ENCODE measurements at regions not wholly inside any gene's neighbourhood (a gene's known extent, or its start where the extent isn't known, plus 50 kb on each side); places are given as distances from the start of the nearest gene placed in this dataset.
"Not testable (repeated sequence)": the region's sequence is repeated elsewhere in the genome, so short reads cannot be mapped to it uniquely, and the experiment has no call there.

DNA sequence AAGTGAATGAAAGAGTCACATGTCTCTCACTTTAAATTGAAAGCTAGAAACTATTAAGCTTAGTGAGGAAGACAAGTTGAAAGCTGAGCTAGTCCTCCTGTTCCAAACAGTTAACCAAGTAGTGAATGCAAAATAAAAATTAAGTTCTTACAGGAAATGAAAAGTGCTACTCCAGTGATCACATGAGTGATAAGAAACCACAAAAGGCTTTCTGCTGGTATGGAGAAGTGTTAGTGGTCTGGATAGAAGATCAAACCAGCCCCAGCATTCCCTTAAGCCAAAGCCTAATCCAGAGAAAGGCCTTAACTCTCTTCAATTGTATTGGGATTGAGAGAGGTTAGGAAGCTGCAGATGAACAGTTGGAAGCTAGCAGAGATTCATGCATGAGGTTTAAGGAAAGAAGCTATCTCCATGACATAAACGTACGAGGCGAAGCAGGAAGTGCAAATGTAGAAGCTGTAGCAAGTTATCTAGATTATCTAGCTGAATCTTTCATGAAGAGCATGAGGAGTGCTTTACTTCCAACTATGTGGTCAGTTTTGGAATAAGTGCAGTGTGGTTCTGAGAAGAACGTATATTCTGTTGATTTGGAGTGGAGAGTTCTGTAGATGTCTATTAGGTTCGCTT, 261.6 kb downstream of the MDFIC start:
- DNase-seq: no peak

DNA sequence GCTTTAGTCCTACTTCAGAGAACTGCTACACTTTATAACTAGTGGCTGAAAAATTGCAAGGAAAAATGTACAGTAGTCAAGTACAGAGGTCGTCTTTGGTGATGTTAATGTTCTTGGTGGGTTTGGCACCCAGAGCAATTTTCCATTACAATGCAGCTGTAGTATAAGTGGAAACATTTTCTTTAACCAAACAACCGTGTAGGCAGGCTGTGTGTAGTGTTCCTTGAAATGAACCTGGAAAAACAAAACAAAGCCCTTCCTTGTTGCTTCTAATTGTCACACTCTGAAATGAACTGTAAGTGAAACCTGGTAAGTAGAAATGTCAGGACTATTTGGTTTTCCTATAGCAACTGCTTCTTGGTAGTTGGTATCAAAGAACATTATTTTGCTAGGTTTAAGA, 256.9 kb downstream of the MDFIC start:
- DNase-seq: peak; percentile 14

DNA sequence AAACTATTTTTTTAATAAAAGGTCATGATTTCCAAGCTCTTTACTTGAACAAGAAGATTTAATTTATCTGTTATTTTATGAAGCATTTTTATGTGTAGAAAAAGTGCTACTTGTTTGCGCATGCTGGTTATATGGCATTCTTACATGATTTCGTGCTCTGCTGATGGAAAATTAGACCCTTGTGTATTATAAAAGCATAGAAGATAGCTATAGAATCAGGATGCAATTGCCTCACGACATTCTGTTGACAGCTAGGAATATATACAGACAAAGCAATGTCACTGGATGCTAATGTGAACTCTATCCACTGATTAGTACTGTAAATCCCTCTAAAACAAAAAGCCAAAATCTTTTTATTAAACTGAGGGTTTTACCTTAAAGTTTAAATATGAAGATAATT, 255.9 kb downstream of the MDFIC start:
- no peak for DNase-seq

DNA sequence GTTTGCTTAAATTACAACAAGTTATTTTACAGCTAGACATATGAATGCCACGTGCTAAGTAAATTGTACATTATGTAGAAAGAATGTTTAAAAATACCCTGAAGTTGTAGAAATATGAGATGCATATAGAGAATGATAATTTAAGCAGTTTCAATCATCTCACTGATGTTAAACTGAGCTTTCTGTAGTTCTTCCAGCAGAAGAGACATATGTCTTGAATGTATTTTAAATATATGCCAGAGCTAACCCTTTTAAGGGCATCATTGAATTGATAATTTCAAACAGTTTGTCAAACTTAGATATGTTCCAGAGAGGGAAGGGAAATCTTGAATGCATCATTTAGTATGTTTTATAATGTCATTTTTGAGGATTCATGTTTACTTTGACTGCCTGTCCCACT, 255.2 kb downstream of the MDFIC start:
- DNase-seq: no peak

DNA sequence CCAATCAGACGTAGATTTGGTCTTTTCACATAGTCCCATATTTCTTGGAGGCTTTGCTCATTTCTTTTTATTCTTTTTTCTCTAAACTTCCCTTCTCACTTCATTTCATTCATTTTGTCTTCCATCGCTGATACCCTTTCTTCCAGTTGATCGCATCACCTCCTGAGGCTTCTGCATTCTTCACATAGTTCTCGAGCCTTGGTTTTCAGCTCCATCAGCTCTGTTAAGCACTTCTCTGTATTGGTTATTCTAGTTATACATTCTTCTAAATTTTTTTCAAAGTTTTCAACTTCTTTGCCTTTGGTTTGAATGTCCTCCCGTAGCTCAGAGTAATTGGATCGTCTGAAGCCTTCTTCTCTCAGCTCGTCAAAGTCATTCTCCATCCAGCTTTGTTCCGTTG, 250.5 kb downstream of the MDFIC start:
- not testable (repeated sequence) for DNase-seq

DNA sequence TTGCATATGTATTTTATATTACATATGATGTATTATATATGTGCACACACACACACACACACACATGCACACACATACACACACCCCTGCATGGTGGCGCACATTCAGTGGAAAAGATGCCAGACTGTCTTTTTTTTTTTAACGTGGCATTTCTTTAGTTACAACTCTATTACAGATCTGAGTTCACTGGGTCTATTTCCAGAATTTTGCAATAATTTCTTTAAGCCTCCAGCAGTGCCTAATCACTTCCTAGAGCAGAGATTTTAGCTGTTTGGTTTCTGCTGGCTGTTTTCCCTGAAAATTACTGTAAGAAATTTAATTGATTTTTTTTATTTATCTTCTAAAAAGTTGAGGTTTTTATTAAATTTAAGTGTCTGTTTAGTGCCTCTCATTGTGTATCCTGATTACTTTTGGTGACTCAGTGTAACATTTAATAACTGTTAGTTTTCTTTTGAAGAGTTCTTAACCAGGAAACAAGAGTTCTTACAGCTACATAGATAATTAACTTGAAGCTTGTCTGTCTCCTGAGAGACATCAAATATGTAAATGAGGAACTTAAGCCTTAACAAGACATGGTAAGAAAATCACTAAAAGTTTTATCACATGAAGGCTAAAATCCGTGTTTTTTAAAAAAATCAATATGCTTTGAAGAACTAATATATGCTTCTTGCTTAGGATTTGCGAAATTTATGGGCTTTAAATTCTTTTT, 232.0 kb downstream of the MDFIC start:
- DNase-seq: no peak

DNA sequence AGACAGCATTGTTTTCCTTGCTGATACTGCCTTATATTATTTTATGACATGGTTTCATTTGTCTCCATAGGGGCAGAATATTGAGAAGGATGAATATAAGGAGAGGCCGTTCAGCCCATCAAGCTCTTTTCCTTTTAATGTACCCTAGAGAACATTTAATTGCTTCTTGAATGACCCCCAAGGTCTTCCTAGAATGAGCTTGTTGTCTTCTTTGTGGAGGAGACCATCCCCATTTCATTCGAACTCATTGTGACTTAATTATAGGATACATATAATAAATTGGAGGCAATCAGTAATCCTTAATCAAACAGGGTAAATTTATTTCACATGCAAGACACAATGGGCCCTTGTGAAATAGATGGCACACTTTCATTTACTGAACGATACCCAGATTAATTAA, 231.3 kb downstream of the MDFIC start:
- no peak for DNase-seq

DNA sequence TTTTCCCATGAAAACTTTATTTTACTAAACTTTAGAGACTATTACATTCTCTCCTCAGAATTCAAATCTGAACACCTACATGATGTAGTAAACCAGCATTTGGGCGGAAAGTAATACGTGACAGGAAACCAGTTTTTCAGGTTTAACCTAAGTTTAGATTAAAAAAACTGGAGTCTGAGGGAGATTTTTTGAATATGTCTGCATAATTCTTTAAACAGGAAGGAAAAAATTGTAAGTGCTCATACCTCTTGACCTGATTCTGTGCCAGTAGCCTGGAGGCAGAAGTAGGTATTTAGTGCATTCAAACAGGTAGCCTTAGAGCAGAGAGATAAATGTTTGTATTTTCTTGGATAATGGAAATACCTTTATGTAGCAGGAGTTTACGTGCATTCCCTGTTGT, 224.3 kb downstream of the MDFIC start:
- no peak for DNase-seq

DNA sequence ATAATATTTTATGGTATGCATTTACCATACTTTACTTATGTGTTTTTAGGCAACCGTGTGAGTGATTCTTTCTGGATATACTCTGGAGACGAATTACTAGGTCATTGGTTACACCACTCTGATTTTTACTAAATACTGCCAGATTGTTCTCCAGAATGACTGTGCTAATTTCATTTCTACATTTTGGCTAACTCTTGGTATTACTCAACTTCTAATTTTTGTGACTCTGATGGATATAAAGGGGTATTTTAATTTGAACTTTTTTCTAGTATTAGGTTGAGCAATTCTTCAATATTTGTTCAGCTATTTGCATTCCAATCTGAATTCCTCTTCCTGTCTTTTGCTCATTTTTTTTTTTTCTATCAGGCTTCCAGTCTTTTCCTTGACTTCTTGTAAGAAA, 223.6 kb downstream of the MDFIC start:
- DNase-seq: no peak

DNA sequence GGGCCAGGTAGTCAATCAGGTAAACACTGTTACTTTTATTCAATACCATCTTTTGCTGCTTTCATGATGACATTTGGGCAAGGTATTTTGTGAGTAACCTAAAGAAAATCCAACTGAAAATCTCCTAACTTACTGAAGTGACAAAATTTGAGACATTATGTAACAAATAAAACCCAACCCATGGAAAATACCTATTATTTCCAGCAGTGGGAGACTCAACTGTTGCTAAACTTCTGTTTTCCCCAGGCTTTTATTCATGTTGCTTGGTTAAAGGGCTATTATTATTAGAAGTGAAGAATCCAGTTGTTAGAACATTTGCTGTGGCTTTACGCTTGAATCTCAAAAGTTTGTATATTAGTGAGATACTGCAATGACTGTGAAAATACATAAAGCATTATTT, 215.9 kb downstream of the MDFIC start:
- no peak for DNase-seq

DNA sequence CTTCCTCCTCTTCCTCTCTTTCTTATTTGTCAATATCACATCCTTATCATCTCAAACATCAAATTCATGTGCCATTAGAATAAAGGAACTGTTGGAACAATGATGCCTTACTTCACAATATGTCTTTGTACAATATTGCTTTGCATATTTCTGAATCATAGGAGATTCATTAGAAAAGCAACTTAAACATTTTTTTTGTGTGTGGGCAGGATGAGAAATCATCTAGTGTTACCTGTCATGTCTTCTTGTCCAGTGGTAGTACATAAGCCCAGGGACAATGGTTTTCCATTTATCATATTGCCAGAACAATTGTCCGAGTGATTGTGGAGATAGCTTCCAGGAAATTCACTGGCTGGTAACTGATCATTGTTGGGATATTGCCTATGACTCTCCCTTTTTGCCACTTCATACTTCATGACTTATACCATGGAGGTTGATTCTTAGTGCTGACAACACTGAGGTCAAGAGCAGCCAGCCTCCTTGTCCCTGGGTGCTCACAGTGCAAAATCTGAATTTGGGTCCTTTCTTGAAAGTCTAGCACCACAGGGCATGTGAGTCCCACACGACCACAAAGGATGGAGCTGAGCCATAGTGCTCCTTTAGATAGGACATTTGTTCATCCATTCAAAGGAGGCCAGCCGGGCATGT, 215.0 kb downstream of the MDFIC start:
- DNase-seq: no peak

DNA sequence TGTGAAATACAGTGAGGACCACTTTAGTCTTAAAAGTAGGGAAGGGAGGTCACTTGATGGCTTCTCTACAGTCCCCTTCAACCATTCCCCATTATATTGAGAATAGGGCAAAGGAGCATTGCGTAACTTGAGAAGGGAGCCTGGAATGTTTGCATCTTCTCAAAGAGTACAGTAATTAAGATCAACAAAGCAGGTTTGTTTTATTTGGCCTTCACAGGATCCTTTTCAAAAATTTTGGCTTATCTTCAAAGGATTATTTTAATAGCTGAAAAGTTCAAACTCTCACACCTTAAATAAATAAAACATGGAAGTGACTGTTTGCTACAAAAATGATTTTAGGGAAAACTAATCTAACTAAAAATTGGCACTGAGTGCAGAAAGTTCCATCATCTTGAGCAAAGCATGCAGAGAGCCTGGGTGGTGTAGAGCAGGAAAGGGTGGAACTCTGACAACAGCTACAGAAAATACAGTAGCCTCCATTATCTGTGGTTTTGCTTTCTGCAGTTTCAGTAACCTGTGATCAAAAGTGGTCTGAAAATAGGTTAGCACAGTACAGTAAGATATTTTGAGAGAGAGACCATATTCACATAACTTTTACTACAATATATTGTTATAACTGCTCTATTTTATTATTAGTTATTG, 214.0 kb downstream of the MDFIC start:
- DNase-seq: peak; percentile 49

DNA sequence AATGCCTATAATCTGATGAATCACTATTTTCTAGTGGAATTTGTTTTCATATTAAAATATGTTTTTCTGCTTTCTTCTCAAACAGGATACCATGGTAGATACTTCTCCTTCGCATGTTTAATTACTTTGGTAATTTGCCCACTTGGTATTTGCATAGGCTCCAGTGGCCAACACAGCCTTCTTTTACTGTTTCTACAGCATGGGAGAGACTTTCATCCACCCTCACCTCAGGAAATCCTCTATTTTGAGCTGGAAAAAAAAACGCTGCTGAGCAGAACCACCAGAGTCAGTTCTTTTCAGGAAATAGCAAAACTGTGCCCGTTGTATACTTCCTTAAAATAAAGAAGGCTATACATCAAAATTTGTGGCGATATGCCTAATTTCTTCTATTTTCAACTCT, 213.3 kb downstream of the MDFIC start:
- DNase-seq: peak; percentile 41

DNA sequence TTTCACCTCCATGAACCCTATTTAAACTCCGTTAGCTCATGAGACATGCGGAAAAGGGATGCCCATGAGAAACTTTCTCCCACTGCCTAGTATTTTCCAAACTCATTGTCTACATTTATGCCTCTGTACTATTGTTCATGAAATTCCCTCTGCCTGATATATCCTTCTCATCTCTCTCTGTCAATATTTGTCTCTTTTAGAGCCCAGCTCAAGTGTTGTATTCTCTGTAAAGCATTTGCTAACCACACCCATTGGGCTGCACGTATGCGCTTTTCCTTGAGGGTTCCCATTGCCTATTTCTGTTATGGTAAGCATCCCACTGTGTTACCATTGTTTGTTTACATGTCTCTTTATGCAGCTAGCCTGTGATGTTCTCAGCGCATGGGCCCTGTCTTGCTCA, 211.4 kb downstream of the MDFIC start:
- DNase-seq: no peak

DNA sequence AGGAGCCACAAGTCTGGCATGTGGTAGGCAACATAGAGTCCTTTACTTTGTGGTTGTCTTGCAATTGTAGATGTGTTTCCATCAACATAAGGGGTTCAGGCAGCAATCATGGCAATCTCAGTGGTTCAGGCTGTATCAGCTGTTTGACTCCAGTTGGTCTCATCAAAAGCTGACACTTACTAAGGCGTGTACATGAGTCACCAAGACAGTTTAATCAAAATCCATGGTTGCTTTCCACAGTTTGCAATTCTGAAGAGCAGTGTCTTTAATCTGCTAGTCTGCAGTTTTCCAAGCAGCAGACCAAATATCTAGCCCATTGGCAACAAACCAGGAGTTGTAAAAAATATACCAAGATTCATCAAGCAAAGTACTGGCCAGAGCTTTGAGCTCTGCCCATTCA, 210.2 kb downstream of the MDFIC start:
- no peak for DNase-seq

DNA sequence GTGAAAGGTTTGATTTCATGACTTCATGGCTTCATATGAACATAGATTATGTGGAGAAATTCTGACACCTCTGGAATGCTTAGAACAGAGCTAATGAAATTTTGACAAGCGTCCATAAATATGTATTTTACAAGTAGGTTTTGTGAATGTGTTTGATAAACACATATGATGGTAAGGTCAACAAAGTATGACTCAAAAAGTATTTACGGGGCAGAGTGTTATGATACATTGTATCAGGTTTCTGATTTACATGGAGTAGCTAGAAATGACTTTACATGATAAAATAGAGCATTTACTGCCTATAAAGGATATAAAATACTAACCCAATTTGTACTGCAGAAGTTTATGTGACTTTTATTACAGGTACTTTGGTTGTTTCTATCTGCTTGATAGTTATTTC, 206.3 kb downstream of the MDFIC start:
- DNase-seq: no peak

DNA sequence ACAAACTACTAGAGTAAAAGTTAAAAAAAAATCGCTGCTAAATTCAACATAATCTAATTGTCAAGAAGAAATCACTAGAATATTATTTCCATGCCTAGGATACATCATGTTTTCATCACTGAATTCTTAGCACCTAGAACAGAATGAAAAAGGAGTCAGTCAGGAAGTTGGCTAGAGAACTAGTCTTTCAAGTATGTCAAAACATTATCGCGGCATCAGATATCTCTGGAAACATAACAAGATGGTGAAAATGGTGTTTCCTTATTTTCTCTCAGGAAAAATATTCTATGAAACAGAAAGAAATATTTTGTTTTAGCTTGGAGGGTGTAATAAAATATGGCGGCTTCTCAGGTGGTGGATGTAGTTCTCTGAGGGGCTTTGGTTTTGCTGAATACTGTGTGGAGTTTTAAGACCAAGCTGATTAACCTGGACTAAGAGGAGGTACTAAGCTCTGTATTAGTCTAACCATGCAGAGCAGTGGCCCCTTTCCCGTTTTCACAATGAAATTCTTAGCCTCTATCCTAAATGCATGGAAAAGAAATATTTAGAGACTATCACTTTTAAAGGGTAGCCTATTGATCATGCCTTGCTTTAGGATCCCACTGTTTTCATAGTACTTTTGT, 205.6 kb downstream of the MDFIC start:
- DNase-seq: no peak

DNA sequence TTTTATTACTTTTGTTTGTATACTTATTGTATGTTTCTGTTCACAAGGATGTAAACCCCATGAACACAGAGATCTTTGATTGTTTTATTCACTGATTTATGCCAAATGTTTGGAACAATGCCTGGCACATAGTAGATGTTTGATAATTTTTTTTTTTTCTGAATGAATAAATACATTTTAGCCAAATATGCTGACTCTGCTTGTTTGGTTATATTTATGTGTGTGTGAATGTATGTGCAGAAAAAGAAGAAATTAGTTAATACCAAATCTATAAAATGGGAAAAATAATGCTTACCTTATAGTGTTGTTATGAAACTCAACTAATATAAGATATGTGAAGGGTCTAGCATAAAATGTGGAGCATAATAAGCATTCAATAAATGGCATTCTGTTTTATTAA, 203.9 kb downstream of the MDFIC start:
- DNase-seq: no peak

DNA sequence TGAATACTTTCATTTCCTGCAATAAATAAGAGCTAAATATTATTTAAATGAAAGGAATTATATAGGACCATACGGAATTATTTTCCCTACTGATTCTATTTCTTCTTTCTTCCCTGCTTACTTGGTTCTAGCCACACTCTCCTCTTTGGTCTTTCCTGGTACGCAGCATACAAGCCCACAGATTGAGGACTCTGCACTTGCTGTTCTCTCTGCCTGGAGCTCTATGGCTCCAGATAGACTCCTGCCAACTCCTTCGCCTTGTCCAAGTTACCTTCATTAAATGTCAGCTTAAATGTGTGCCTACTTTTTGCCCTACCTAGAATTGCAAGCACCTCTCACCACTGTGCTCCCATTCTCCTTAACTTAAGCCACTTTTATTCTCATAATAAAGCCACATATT, 203.4 kb downstream of the MDFIC start:
- no peak for DNase-seq

DNA sequence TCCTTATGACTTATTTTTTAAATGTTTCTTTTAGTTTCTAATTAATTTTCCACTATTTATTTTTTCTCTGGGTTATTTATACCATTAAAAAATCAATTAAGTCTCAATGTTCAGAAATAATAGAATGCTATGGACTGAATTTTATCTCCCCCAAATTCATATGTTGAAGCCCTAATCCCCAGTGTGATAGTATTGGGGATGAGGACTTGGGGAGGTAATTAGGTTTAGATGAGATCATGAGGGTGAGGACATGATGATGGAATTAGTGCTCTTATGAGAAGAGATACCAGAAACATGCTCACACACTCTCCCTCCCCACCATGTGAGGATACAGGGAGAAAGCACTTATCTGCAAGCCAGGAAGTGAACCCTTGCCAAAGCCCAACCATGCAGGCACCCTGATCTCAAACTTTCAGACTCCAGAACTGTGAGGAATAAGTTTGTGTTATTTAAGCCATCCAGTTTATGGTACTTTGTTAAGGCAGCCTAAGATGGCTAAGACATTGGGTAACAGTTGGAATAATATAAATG, 202.6 kb downstream of the MDFIC start:
- DNase-seq: no peak

DNA sequence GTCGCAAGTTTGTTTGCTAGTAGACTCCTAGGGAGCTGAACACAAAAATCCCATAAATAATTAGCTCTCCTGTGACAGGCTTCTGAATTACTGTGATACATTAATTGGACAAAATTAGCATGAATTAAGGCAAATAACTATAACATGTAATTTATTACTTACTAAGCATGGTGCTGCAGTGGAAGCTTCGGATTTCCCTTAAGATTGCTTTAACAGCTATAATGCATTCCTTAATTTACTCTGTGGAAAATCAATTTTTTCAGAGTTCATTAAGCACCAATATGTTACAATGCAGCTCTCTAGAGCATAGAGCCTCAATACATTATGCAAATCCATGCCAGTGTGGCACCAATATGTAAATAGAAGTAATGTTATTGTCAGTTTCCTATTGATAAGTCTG, 201.5 kb downstream of the MDFIC start:
- DNase-seq: no peak

DNA sequence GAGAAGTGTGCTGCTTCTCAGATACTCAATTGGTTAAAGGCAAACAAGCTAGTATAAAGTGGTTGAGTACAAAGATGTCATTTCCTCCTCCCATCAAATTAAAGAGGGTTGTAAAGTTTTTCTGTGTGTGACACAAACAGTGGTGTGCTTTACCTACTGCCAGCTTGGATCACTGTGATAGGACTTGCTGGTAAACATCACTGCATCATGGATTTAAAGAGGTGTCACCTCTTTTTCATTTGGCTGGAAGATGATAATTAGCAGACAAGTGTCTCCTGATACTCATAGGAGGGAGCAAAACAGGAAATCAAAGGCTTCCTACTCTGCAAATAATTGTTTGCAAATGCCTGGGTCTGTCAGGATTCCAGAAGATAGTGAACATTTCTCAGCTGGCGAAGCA, 200.5 kb downstream of the MDFIC start:
- peak; percentile 4 for DNase-seq

DNA sequence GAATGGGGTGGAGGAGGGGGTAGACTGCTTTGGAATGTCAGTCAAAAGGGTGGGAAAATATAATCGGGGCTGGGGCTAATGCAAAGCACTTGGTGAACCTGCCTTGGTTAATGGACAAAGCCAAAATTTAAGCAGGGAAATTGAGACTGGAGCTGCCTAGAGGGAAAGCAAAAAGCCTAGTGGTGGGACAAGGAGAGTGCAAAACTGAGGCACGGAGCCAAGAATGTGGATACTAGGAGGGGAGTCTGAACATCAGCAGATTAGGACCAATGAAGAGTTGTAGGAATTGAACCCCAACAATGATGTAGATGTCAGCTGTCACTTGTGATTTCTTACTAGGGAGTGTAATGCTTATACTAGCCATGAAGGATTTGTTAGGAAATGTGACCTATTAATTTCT, 195.9 kb downstream of the MDFIC start:
- DNase-seq: no peak
